HCT116 (cell line): ENCODE measurements at regions not wholly inside any gene's neighbourhood (a gene's known extent, or its start where the extent isn't known, plus 50 kb on each side); places are given as distances from the start of the nearest gene placed in this dataset.

ENCODE experiments used
- ATF3 ChIP-seq: IDR thresholded peaks from 2 replicates; pipeline ENCODE4 v1.6.1; 2012
- CTCF ChIP-seq, 3 experiments: fragments of 200-600 bp in 1 of 3; sonication (generic) in 1 of 3; IDR thresholded peaks in 2 of 3; conservative IDR thresholded peaks in 1 of 3; 2 replicates each; pipeline ENCODE4 v1.5.1; 2012 to 2017; ENCODE audit warnings: low read depth in 2 of 3, low read length in 2 of 3, antibody characterized with exemption in 1 of 3, borderline replicate concordance in 1 of 3, control low read depth in 1 of 3, mild to moderate bottlenecking in 1 of 3, mixed read lengths in 1 of 3, mixed run types in 1 of 3, moderate library complexity in 1 of 3; ENCODE audit not compliant: insufficient read depth in 1 of 3
- EZH2 ChIP-seq: fragments of 200-600 bp; sonication (generic); IDR thresholded peaks from 2 replicates; pipeline ENCODE4 v1.6.1; 2017; ENCODE audit warnings: antibody characterized with exemption, mixed run types
- MAX ChIP-seq: IDR thresholded peaks from 2 replicates; pipeline ENCODE4 v1.6.1; 2012
- POLR2A ChIP-seq: IDR thresholded peaks from 2 replicates; pipeline ENCODE4 v1.7.0; 2011; ENCODE audit warnings: borderline replicate concordance; ENCODE audit not compliant: insufficient read depth, insufficient read length; ENCODE audit errors: extremely low read depth
- RAD21 ChIP-seq: IDR thresholded peaks from 2 replicates; pipeline ENCODE4 v1.6.1; 2012; ENCODE audit warnings: low read depth, mild to moderate bottlenecking
- REST ChIP-seq: IDR thresholded peaks from 2 replicates; pipeline ENCODE4 v1.6.1; 2012; ENCODE audit warnings: low read depth
- SIN3A ChIP-seq: IDR thresholded peaks from 2 replicates; pipeline ENCODE4 v1.6.1; 2012; ENCODE audit warnings: low read depth
- SRF ChIP-seq: IDR thresholded peaks from 2 replicates; pipeline ENCODE4 v1.6.1; 2012; ENCODE audit warnings: low read depth
- ZFX ChIP-seq: fragments of 450-650 bp; IDR thresholded peaks from 2 replicates; pipeline ENCODE4 v1.6.1; 2017
- ZNF274 ChIP-seq: fragments of 200-500 bp; sonication (Bioruptor generic); IDR thresholded peaks from 2 replicates; pipeline ENCODE4 v1.6.1; 2014; ENCODE audit warnings: mild to moderate bottlenecking, low read depth, low read length, inconsistent platforms

- TF ChIP-seq ZFX (no peak), RAD21 (no peak), CTCF (IDR thresholded peaks at IDR 0.05 in 2 of 3, conservative IDR thresholded peaks at IDR 0.05 in 1 of 3; ENCODE audit: borderline replicate concordance in 1 of 3, insufficient read depth in 1 of 3, low read depth in 2 of 3, low read length in 2 of 3) (no peak), POLR2A (no peak), ATF3 (no peak), EZH2 (no peak), ZNF274 (no peak), SRF (no peak), MAX (no peak), REST (no peak), SIN3A (no peak)
These were observed 155.4 kb upstream of the GBE1 start for GRCh38 chr3:81916890-81917289.
